H9 (cell line): ENCODE measurements at regions not wholly inside any gene's neighbourhood (a gene's known extent, or its start where the extent isn't known, plus 50 kb on each side); places are given as distances from the start of the nearest gene placed in this dataset.

ENCODE experiments used
- DNase-seq: peaks from one replicate; pipeline ENCODE4 v3.0.0-alpha.2; 2017
- H2AFZ ChIP-seq: one replicate; pipeline ENCODE4 v1.6.1; 2013; ENCODE audit warnings: mild to moderate bottlenecking, low read length, control low read depth, moderate library complexity
- H2AK5ac ChIP-seq: 2 replicates; pipeline ENCODE4 v1.6.1; 2013; ENCODE audit warnings: low read length, control low read depth, mixed read lengths; ENCODE audit not compliant: insufficient read length
- H2BK120ac ChIP-seq: one replicate; pipeline ENCODE4 v1.6.1; 2013; ENCODE audit warnings: low read depth, mild to moderate bottlenecking, low read length, control low read depth, inconsistent platforms; ENCODE audit not compliant: poor library complexity, severe bottlenecking
- H2BK12ac ChIP-seq: 2 replicates; pipeline ENCODE4 v1.6.1; 2013; ENCODE audit warnings: low read length, control low read depth, mixed read lengths, low read depth; ENCODE audit not compliant: insufficient read length
- H2BK15ac ChIP-seq: 2 replicates; pipeline ENCODE4 v1.6.1; 2013; ENCODE audit warnings: low read depth, low read length, control low read depth
- H2BK20ac ChIP-seq: one replicate; pipeline ENCODE4 v1.6.1; 2013; ENCODE audit warnings: low read depth, mild to moderate bottlenecking, low read length, control low read depth, inconsistent platforms; ENCODE audit not compliant: poor library complexity, severe bottlenecking
- H2BK5ac ChIP-seq: 2 replicates; pipeline ENCODE4 v1.6.1; 2013; ENCODE audit warnings: low read length, control low read depth, mixed read lengths; ENCODE audit not compliant: insufficient read length
- H3K14ac ChIP-seq: 2 replicates; pipeline ENCODE4 v1.6.1; 2013; ENCODE audit warnings: low read length, control low read depth; ENCODE audit not compliant: insufficient read depth
- H3K18ac ChIP-seq: 2 replicates; pipeline ENCODE4 v1.6.1; 2013; ENCODE audit warnings: low read depth, mild to moderate bottlenecking, mixed read lengths, low read length, control low read depth; ENCODE audit not compliant: insufficient read length
- H3K23ac ChIP-seq: 2 replicates; pipeline ENCODE4 v1.6.1; 2013; ENCODE audit warnings: low read length, control low read depth, mixed read lengths, low read depth; ENCODE audit not compliant: insufficient read length
- H3K23me2 ChIP-seq: 2 replicates; pipeline ENCODE4 v1.6.1; 2013; ENCODE audit warnings: low read depth, mild to moderate bottlenecking, mixed read lengths, low read length, control low read depth; ENCODE audit not compliant: insufficient read length, poor library complexity, severe bottlenecking
- H3K27ac ChIP-seq: 2 replicates; pipeline ENCODE4 v1.5.1; 2013; ENCODE audit warnings: low read length, control low read depth, mixed read lengths, low read depth; ENCODE audit not compliant: insufficient read length
- H3K27me3 ChIP-seq: 2 replicates; pipeline ENCODE4 v1.6.1; 2013; ENCODE audit warnings: low read length, control low read depth, inconsistent platforms; ENCODE audit not compliant: insufficient read depth
- H3K4ac ChIP-seq: 2 replicates; pipeline ENCODE4 v1.6.1; 2013; ENCODE audit warnings: low read depth, mild to moderate bottlenecking, control low read depth, inconsistent platforms, low read length, moderate library complexity
- H3K4me1 ChIP-seq: 2 replicates; pipeline ENCODE4 v1.6.1; 2013; ENCODE audit warnings: low read length, control low read depth, inconsistent platforms; ENCODE audit not compliant: insufficient read depth
- H3K4me2 ChIP-seq: 2 replicates; pipeline ENCODE4 v1.6.1; 2013; ENCODE audit warnings: low read length, control low read depth, mixed read lengths; ENCODE audit not compliant: insufficient read length, insufficient read depth
- H3K56ac ChIP-seq: 2 replicates; pipeline ENCODE4 v1.6.1; 2013; ENCODE audit warnings: low read depth, mild to moderate bottlenecking, mixed read lengths, low read length, control low read depth; ENCODE audit not compliant: insufficient read length
- H3K79me1 ChIP-seq: 2 replicates; pipeline ENCODE4 v1.6.1; 2013; ENCODE audit warnings: low read depth, mild to moderate bottlenecking, moderate library complexity, low read length, control low read depth, inconsistent platforms; ENCODE audit not compliant: insufficient read depth, poor library complexity, severe bottlenecking
- H3K79me2 ChIP-seq: 2 replicates; pipeline ENCODE4 v1.6.1; 2013; ENCODE audit warnings: low read length, control low read depth, inconsistent platforms; ENCODE audit not compliant: insufficient read depth
- H3K9ac ChIP-seq: 2 replicates; pipeline ENCODE4 v1.6.1; 2013; ENCODE audit warnings: low read length, control low read depth, mixed read lengths; ENCODE audit not compliant: insufficient read length; ENCODE audit errors: extremely low read depth
- H3K9me3 ChIP-seq: one replicate; pipeline ENCODE4 v1.6.1; 2013; ENCODE audit warnings: low read depth, low read length, inconsistent platforms; ENCODE audit not compliant: control insufficient read depth
- H3T11ph ChIP-seq: one replicate; pipeline ENCODE4 v1.6.1; 2013; ENCODE audit warnings: mild to moderate bottlenecking, low read length, control low read depth, inconsistent platforms
- H4K20me1 ChIP-seq: one replicate; pipeline ENCODE4 v1.6.1; 2013; ENCODE audit not compliant: control insufficient read depth, insufficient read length, insufficient read depth
- H4K5ac ChIP-seq: 2 replicates; pipeline ENCODE4 v1.6.1; 2013; ENCODE audit warnings: low read depth, mild to moderate bottlenecking, mixed read lengths, low read length, control low read depth; ENCODE audit not compliant: insufficient read length
- H4K8ac ChIP-seq: replicated peaks from 2 replicates; pipeline ENCODE4 v1.6.1; 2013; ENCODE audit warnings: low read length, control low read depth, mixed read lengths, low read depth; ENCODE audit not compliant: insufficient read length
- H4K91ac ChIP-seq: 2 replicates; pipeline ENCODE4 v1.6.1; 2013; ENCODE audit warnings: low read depth, mild to moderate bottlenecking, moderate library complexity, mixed read lengths, low read length, control low read depth; ENCODE audit not compliant: insufficient read length
- H3K27ac Mint-ChIP-seq, 3 experiments: 2 replicates in 2 of 3; 3 replicates in 1 of 3; pipeline ENCODE4 v1.8.0; 2020 to 2021; ENCODE audit warnings: mixed read lengths in 3 of 3, mild to moderate bottlenecking in 1 of 3, moderate library complexity in 1 of 3
- H3K27me3 Mint-ChIP-seq: 2 replicates; pipeline ENCODE4 v1.8.0; 2021; ENCODE audit warnings: low read depth, mild to moderate bottlenecking, moderate library complexity, mixed read lengths
- H3K36me3 Mint-ChIP-seq, 3 experiments: 2 replicates in 2 of 3; 3 replicates in 1 of 3; pipeline ENCODE4 v1.8.0; 2020 to 2021; ENCODE audit warnings: low read depth in 3 of 3, mixed read lengths in 3 of 3; ENCODE audit not compliant: insufficient read depth in 1 of 3
- H3K4me1 Mint-ChIP-seq, 2 experiments: 2 replicates each; pipeline ENCODE4 v1.8.0; 2020; ENCODE audit warnings: mixed read lengths in 2 of 2
- H3K4me3 Mint-ChIP-seq, 2 experiments: 2 replicates in 1 of 2; 3 replicates in 1 of 2; pipeline ENCODE4 v1.8.0; 2020 to 2021; ENCODE audit warnings: mild to moderate bottlenecking in 2 of 2, mixed read lengths in 2 of 2, moderate library complexity in 1 of 2
- H3K9me3 Mint-ChIP-seq, 2 experiments: 2 replicates in 1 of 2; 3 replicates in 1 of 2; pipeline ENCODE4 v1.8.0; 2020; ENCODE audit warnings: mild to moderate bottlenecking in 2 of 2, mixed read lengths in 2 of 2, moderate library complexity in 1 of 2
- CTCF ChIP-seq: fragments of 200-600 bp; sonication (generic); conservative IDR thresholded peaks from 3 replicates; pipeline ENCODE4 v1.8.0; 2021; ENCODE audit warnings: antibody characterized with exemption, mild to moderate bottlenecking
- WGBS: extraction: QIAGEN DNeasy Blood & Tissue Kit; methylation state at CpG from one replicate; pipeline ENCODE4 v1.1.7; 2013; ENCODE audit warnings: missing lambda C conversion rate, low lambda C conversion rate, mixed read lengths; ENCODE audit not compliant: insufficient read length; ENCODE audit errors: extremely low coverage; 5-methylcytosine and 5-hydroxymethylcytosine counted together

GRCh38 chr14:54192610-54193009 lies 204.2 kb upstream of the CDKN3 start:
- no peak overlapping the region for H2BK15ac ChIP-seq
- H2BK12ac ChIP-seq: no peak overlapping the region
- no peak overlapping the region for H3K4ac ChIP-seq
- no peak overlapping the region for H3T11ph ChIP-seq
- no peaks in the 10 kb centered on the region for H3K36me3 Mint-ChIP-seq
- no peak overlapping the region for H2AFZ ChIP-seq
- no peaks in the 10 kb centered on the region for H3K79me2 ChIP-seq
- H3K27ac ChIP-seq: no peak overlapping the region
- H3K9ac ChIP-seq: no peak overlapping the region
- peaks cover 8 to 9% of the 10 kb centered on the region in 2 experiments for H3K4me1 Mint-ChIP-seq
- no peak overlapping the region for H2BK5ac ChIP-seq
- H3K27ac Mint-ChIP-seq: no peak overlapping the region
- no peak overlapping the region for H2BK20ac ChIP-seq
- no peak overlapping the region for H3K14ac ChIP-seq
- no peaks in the 10 kb centered on the region for H4K20me1 ChIP-seq
- no peak overlapping the region for H4K91ac ChIP-seq
- H3K18ac ChIP-seq: no peak overlapping the region
- no peak overlapping the region for H2AK5ac ChIP-seq
- no peak overlapping the region for H3K4me3 Mint-ChIP-seq
- H2BK120ac ChIP-seq: no peak overlapping the region
- H3K4me2 ChIP-seq: no peak overlapping the region
- no peak overlapping the region for H3K56ac ChIP-seq
- H3K27me3 ChIP-seq: no peaks in the 10 kb centered on the region
- no peak overlapping the region for H3K23ac ChIP-seq
- no peak overlapping the region for H4K5ac ChIP-seq
- 0 out of 3 replicates have a peak, but pooled peaks have one; percentile 24 for TF ChIP-seq CTCF
- peaks cover 5% of the 10 kb centered on the region; the same call in 1 of the 2 replicates for H3K4me1 ChIP-seq
- no peaks in the 10 kb centered on the region for H3K9me3 ChIP-seq
- no peaks in the 10 kb centered on the region for H3K23me2 ChIP-seq
- H3K9me3 Mint-ChIP-seq: no peaks in the 10 kb centered on the region
- DNase-seq: no peak
- no peak overlapping the region for H4K8ac ChIP-seq
- no peaks in the 10 kb centered on the region for H3K27me3 Mint-ChIP-seq
- no CpG with 5 or more reads among the region's 2 CpGs for WGBS
- no peaks in the 10 kb centered on the region for H3K79me1 ChIP-seq
